ENCODE measurements at regions not wholly inside any gene's neighbourhood (a gene's known extent, or its start where the extent isn't known, plus 50 kb on each side); places are given as distances from the start of the nearest gene placed in this dataset.

- CTCF ChIA-PET, result no interaction called here
- Histone ChIP-seq H3K27me3 (replicated peaks in 1 of 2; ENCODE audit: control insufficient read depth in 2 of 2, insufficient read depth in 2 of 2, low read length in 1 of 2) (no peaks in the 10 kb centered on the region), H4K20me1 (ENCODE audit: control insufficient read depth, insufficient read depth) (no peaks in the 10 kb centered on the region), H3K4me3 (no peak overlapping the region), H3K79me2 (ENCODE audit: control insufficient read depth, insufficient read depth, low read length) (no peaks in the 10 kb centered on the region), H3K27ac (ENCODE audit: control insufficient read depth, insufficient read depth) (no peak overlapping the region), H2AFZ (ENCODE audit: control insufficient read depth, low read depth, low read length) (no peak overlapping the region), H3K9me3 (replicated peaks; ENCODE audit: control insufficient read depth, insufficient read depth, low read length) (no peaks in the 10 kb centered on the region), H3K4me2 (ENCODE audit: control insufficient read depth, insufficient read depth) (no peak overlapping the region), H3K4me1 (ENCODE audit: control insufficient read depth, insufficient read depth, low read length) (no peaks in the 10 kb centered on the region), H3K9ac (ENCODE audit: control insufficient read depth, insufficient read depth, low read length) (no peak overlapping the region), H3K36me3 (ENCODE audit: control insufficient read depth in 2 of 2, insufficient read depth in 2 of 2, low read length in 1 of 2) (no peaks in the 10 kb centered on the region)
- no TSS peak for BruUV-seq (replicated peaks)
- ATAC-seq, result no peak
- in situ Hi-C loops (cut with MboI), result no loop called here
- DNase-seq (ENCODE audit: low read depth, low spot score), result no peak
- intact Hi-C loops (cut with micrococcal nuclease; ENCODE audit: unreplicated experiment), result no loop called here
- FAIRE-seq, result no peak
- 25% methylated on average over 4 of the region's 4 CpGs for WGBS (ENCODE audit: insufficient coverage, insufficient replicate concordance, low lambda C conversion rate, missing lambda C conversion rate)
- TF ChIP-seq MTA3 (IDR thresholded peaks at IDR 0.05; ENCODE audit: borderline replicate concordance, low read length) (no peak), ZNF24 (IDR thresholded peaks at IDR 0.05) (no peak), KLF5 (IDR thresholded peaks at IDR 0.05; ENCODE audit: partially characterized antibody) (no peak), PML (IDR thresholded peaks at IDR 0.05; ENCODE audit: low read length) (no peak), CREM (IDR thresholded peaks at IDR 0.05; ENCODE audit: low read depth) (no peak), STAT1 (conservative IDR thresholded peaks at IDR 0.05) (no peak), NFYB (IDR thresholded peaks at IDR 0.05; ENCODE audit: insufficient read depth, low read depth, low read length) (no peak), ZBTB11 (CRISPR knock-in tag; IDR thresholded peaks at IDR 0.05) (no peak), BCL11A (IDR thresholded peaks at IDR 0.05; ENCODE audit: low read depth, low read length) (no peak), PBX3 (IDR thresholded peaks at IDR 0.05; ENCODE audit: insufficient replicate concordance, low read depth, low read length) (no peak), PAX5 (IDR thresholded peaks at IDR 0.05; ENCODE audit: borderline replicate concordance, low read depth, low read length) (no peak), SMC3 (IDR thresholded peaks at IDR 0.05; ENCODE audit: borderline replicate concordance, low read length) (no peak), HDGF (IDR thresholded peaks at IDR 0.05) (no peak), PAX8 (IDR thresholded peaks at IDR 0.05) (no peak), POLR2AphosphoS5 (IDR thresholded peaks at IDR 0.05; ENCODE audit: low read length) (no peak), ZZZ3 (IDR thresholded peaks at IDR 0.05; ENCODE audit: control insufficient read depth, insufficient read length, low read depth) (no peak)
- RAD21 ChIA-PET (ENCODE audit: unreplicated experiment), result no interaction called here
- SMC1A ChIA-PET (ENCODE audit: uncharacterized antibody, unreplicated experiment), result no interaction called here
- POLR2A ChIA-PET, result no interaction called here
Observed at GRCh38 chr3:180177255-180177654, 140.5 kb upstream of the PEX5L start.

Data from GM12878 (cell line).